ENCODE measurements at regions not wholly inside any gene's neighbourhood (a gene's known extent, or its start where the extent isn't known, plus 50 kb on each side); places are given as distances from the start of the nearest gene placed in this dataset.

GRCh38 chr5:18027241-18027867 lies 393.1 kb downstream of the TAF11L14 start:
- DNase-seq (ENCODE audit: extremely low spot score in 2 of 2) = no peak
- Histone ChIP-seq H3K4me3 (no peak overlapping the region), H3K9me3 (no peaks in the 10 kb centered on the region), H3K36me3 (no peaks in the 10 kb centered on the region), H3K27me3 (no peaks in the 10 kb centered on the region), H3K27ac (no peak overlapping the region), H3K4me1 (no peaks in the 10 kb centered on the region)
- TF ChIP-seq CTCF (IDR thresholded peaks at IDR 0.05) (no peak), POLR2A (IDR thresholded peaks at IDR 0.05) (no peak), POLR2AphosphoS5 (IDR thresholded peaks at IDR 0.05; ENCODE audit: insufficient read depth in 1 of 2, low read depth in 1 of 2) (no peak)
- intact Hi-C loops (cut with DNase I) = no loop called here

- H3K4me1 ChIP-seq = no peaks in the 10 kb centered on the region
- no peak overlapping the region for H3K4me3 ChIP-seq
- H3K9me3 ChIP-seq = no peaks in the 10 kb centered on the region
- intact Hi-C loops (cut with DNase I) = no loop called here
- H3K36me3 ChIP-seq = no peaks in the 10 kb centered on the region
- TF ChIP-seq POLR2AphosphoS5 (IDR thresholded peaks at IDR 0.05; ENCODE audit: insufficient read depth in 1 of 2, low read depth in 1 of 2) (no peak), POLR2A (IDR thresholded peaks at IDR 0.05) (no peak), CTCF (IDR thresholded peaks at IDR 0.05) (no peak)
- no peaks in the 10 kb centered on the region for H3K27me3 ChIP-seq
- no peak overlapping the region for H3K27ac ChIP-seq
- DNase-seq (ENCODE audit: extremely low spot score in 2 of 2) = no peak
Observed at GRCh38 chr5:18028036-18028435, 393.8 kb downstream of the TAF11L14 start.

GRCh38 chr5:18032744-18033143 lies 398.5 kb downstream of the TAF11L14 start:
- Histone ChIP-seq H3K27ac (no peak overlapping the region), H3K4me1 (no peaks in the 10 kb centered on the region), H3K9me3 (no peaks in the 10 kb centered on the region), H3K36me3 (no peaks in the 10 kb centered on the region), H3K4me3 (no peak overlapping the region), H3K27me3 (no peaks in the 10 kb centered on the region)
- no peak for DNase-seq (ENCODE audit: extremely low spot score in 2 of 2)
- TF ChIP-seq POLR2AphosphoS5 (IDR thresholded peaks at IDR 0.05; ENCODE audit: insufficient read depth in 1 of 2, low read depth in 1 of 2) (no peak), POLR2A (IDR thresholded peaks at IDR 0.05) (no peak), CTCF (IDR thresholded peaks at IDR 0.05) (no peak)
- intact Hi-C loops (cut with DNase I) = no loop called here

GRCh38 chr5:18036531-18036930 lies 402.3 kb downstream of the TAF11L14 start:
- DNase-seq (ENCODE audit: extremely low spot score in 2 of 2) = no peak

More at GRCh38 chr5:18036531-18036930, 402.3 kb downstream of the TAF11L14 start:
- no peak overlapping the region for H3K27ac ChIP-seq
- no peaks in the 10 kb centered on the region for H3K9me3 ChIP-seq
- no peaks in the 10 kb centered on the region for H3K4me1 ChIP-seq
- no peak overlapping the region for H3K4me3 ChIP-seq
- TF ChIP-seq POLR2AphosphoS5 (IDR thresholded peaks at IDR 0.05; ENCODE audit: insufficient read depth in 1 of 2, low read depth in 1 of 2) (no peak), POLR2A (IDR thresholded peaks at IDR 0.05) (no peak), CTCF (IDR thresholded peaks at IDR 0.05) (no peak)
- intact Hi-C loops (cut with DNase I) = no loop called here
- H3K27me3 ChIP-seq = no peaks in the 10 kb centered on the region
- H3K36me3 ChIP-seq = no peaks in the 10 kb centered on the region

All from vagina (tissue), 2 donors.